ENCODE measurements at regions not wholly inside any gene's neighbourhood (a gene's known extent, or its start where the extent isn't known, plus 50 kb on each side); places are given as distances from the start of the nearest gene placed in this dataset.

DNA sequence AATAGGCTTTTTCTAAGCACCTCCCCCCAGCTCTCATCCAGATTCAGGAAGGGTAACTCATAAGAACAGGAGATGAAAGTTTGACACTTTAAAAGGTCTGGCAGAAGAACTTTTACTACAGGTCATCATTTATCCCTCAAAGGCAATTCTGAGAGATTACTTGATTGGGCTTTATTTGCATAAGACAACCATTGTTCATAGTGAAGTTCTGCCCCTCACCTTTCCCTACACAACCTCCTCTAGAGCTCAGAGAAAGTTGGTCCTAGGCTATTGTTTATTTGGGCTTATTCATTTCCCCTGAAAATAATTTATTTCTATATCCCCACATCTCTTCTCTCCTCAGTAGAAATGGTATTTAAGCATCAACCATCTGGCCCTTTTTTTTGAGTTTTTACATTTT is 568.4 kb downstream of the ZNF608 start (continued):
- TF ChIP-seq, protein P1, sequence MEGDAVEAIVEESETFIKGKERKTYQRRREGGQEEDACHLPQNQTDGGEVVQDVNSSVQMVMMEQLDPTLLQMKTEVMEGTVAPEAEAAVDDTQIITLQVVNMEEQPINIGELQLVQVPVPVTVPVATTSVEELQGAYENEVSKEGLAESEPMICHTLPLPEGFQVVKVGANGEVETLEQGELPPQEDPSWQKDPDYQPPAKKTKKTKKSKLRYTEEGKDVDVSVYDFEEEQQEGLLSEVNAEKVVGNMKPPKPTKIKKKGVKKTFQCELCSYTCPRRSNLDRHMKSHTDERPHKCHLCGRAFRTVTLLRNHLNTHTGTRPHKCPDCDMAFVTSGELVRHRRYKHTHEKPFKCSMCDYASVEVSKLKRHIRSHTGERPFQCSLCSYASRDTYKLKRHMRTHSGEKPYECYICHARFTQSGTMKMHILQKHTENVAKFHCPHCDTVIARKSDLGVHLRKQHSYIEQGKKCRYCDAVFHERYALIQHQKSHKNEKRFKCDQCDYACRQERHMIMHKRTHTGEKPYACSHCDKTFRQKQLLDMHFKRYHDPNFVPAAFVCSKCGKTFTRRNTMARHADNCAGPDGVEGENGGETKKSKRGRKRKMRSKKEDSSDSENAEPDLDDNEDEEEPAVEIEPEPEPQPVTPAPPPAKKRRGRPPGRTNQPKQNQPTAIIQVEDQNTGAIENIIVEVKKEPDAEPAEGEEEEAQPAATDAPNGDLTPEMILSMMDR (IDR thresholded peaks at IDR 0.05 in 2 of 3, conservative IDR thresholded peaks at IDR 0.05 in 1 of 3; ENCODE audit: borderline replicate concordance in 1 of 3, insufficient read depth in 1 of 3, low read depth in 2 of 3, low read length in 2 of 3), result no peak
- no peak for TF ChIP-seq ELF1 (IDR thresholded peaks at IDR 0.05; ENCODE audit: borderline replicate concordance, low read depth)

DNA sequence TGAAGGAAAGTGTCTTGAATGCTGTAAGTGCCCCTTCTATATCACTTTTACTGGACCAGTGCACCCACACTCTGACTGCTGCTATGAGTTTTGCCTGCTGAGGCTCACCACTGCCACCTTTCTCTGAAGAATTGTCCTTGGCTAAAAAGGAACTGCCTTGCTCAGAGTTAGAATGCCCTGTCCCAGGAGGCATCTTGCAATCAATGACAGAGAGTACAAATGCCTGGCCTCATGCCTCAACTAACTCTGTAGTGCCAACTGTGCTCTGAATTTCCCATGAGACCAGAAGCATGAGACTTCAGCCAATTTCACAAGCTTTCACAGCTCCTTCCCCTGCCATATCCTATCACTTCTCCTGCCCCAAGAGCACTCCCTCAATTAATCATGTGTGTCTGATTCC is 569.7 kb downstream of the ZNF608 start:
- H3K36me3 ChIP-seq (ENCODE audit: control insufficient read depth in 1 of 2, insufficient read depth in 2 of 2, low read length in 2 of 2), result no peaks in the 10 kb centered on the region
- no peak overlapping the region for H3K9ac ChIP-seq (ENCODE audit: low read length)
- no peak overlapping the region for H3K27ac ChIP-seq (ENCODE audit: low read depth, low read length)
- BruUV-seq (replicated peaks), result no TSS peak
- no peaks in the 10 kb centered on the region for H3K79me2 ChIP-seq (ENCODE audit: insufficient read depth, low read length)
- H3K4me1 ChIP-seq (ENCODE audit: control insufficient read depth in 1 of 2, insufficient read depth in 2 of 2, low read length in 2 of 2), result no peaks in the 10 kb centered on the region
- H3K4me3 ChIP-seq (replicated peaks in 1 of 2; ENCODE audit: low read depth in 1 of 2, low read length in 2 of 2), result no peak overlapping the region
- no peak overlapping the region for H2AFZ ChIP-seq (ENCODE audit: low read depth, low read length, poor library complexity, severe bottlenecking)
- ChIA-PET RAD21 (ENCODE audit: low non-redundant PET in 1 of 2, low total read pairs in 2 of 2, uncharacterized antibody in 2 of 2, unreplicated experiment in 2 of 2) (no interaction called here), CTCF (no interaction called here), POLR2A (no interaction called here)
- H3K9me3 ChIP-seq (ENCODE audit: control insufficient read depth in 1 of 2, insufficient read depth in 1 of 2, low read depth in 1 of 2, low read length in 2 of 2), result no peaks in the 10 kb centered on the region
- intact Hi-C loops (cut with micrococcal nuclease), result no loop called here
- no peak for TF ChIP-seq JUND (IDR thresholded peaks at IDR 0.05)
- TF ChIP-seq POLR2AphosphoS5 (IDR thresholded peaks at IDR 0.05; ENCODE audit: low read depth, low read length), result no peak
- no peak for TF ChIP-seq YY1 (IDR thresholded peaks at IDR 0.05; ENCODE audit: extremely low read depth, insufficient replicate concordance, low read depth, low read length)
- TF ChIP-seq CBX3 (IDR thresholded peaks at IDR 0.05; ENCODE audit: low read depth), result no peak
- no peak for TF ChIP-seq CEBPB (IDR thresholded peaks at IDR 0.05; ENCODE audit: low read depth)
- TF ChIP-seq, protein P2, sequence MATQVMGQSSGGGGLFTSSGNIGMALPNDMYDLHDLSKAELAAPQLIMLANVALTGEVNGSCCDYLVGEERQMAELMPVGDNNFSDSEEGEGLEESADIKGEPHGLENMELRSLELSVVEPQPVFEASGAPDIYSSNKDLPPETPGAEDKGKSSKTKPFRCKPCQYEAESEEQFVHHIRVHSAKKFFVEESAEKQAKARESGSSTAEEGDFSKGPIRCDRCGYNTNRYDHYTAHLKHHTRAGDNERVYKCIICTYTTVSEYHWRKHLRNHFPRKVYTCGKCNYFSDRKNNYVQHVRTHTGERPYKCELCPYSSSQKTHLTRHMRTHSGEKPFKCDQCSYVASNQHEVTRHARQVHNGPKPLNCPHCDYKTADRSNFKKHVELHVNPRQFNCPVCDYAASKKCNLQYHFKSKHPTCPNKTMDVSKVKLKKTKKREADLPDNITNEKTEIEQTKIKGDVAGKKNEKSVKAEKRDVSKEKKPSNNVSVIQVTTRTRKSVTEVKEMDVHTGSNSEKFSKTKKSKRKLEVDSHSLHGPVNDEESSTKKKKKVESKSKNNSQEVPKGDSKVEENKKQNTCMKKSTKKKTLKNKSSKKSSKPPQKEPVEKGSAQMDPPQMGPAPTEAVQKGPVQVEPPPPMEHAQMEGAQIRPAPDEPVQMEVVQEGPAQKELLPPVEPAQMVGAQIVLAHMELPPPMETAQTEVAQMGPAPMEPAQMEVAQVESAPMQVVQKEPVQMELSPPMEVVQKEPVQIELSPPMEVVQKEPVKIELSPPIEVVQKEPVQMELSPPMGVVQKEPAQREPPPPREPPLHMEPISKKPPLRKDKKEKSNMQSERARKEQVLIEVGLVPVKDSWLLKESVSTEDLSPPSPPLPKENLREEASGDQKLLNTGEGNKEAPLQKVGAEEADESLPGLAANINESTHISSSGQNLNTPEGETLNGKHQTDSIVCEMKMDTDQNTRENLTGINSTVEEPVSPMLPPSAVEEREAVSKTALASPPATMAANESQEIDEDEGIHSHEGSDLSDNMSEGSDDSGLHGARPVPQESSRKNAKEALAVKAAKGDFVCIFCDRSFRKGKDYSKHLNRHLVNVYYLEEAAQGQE (IDR thresholded peaks at IDR 0.05; ENCODE audit: low read depth), result no peak
- no peak for TF ChIP-seq EGR1 (IDR thresholded peaks at IDR 0.05; ENCODE audit: low read depth)
- TF ChIP-seq, protein P1 (IDR thresholded peaks at IDR 0.05 in 2 of 3, conservative IDR thresholded peaks at IDR 0.05 in 1 of 3; ENCODE audit: borderline replicate concordance in 1 of 3, insufficient read depth in 1 of 3, low read depth in 2 of 3, low read length in 2 of 3), result no peak
- TF ChIP-seq POLR2A (IDR thresholded peaks at IDR 0.05; ENCODE audit: borderline replicate concordance, extremely low read depth, insufficient read depth, insufficient read length), result no peak
- no peak; the same call in 1 of the 2 replicates for ATAC-seq
- no peaks in the 10 kb centered on the region for H3K9me2 ChIP-seq (ENCODE audit: insufficient read depth)
- H3K27me3 ChIP-seq (ENCODE audit: insufficient read depth, low read length), result no peaks in the 10 kb centered on the region
- no peak for DNase-seq (ENCODE audit: low read depth, low spot score)
- H4K20me1 ChIP-seq (ENCODE audit: insufficient read depth), result no peaks in the 10 kb centered on the region
- H3K4me2 ChIP-seq (ENCODE audit: low read length), result no peak overlapping the region

All from HCT116 (cell line).